B cell (primary cell): ENCODE measurements at regions not wholly inside any gene's neighbourhood (a gene's known extent, or its start where the extent isn't known, plus 50 kb on each side); places are given as distances from the start of the nearest gene placed in this dataset.

ENCODE experiments used
- CTCF ChIP-seq: fragments of 200-600 bp; IDR thresholded peaks from one replicate; pipeline ENCODE4 v1.8.0; 2022; ENCODE audit warnings: antibody characterized with exemption, mild to moderate bottlenecking
- EZH2 ChIP-seq: IDR thresholded peaks from 2 replicates; pipeline ENCODE4 v1.6.1; 2012; ENCODE audit warnings: borderline replicate concordance, low read depth, mild to moderate bottlenecking, moderate library complexity, low read length; ENCODE audit not compliant: insufficient read depth, poor library complexity, severe bottlenecking

DNA sequence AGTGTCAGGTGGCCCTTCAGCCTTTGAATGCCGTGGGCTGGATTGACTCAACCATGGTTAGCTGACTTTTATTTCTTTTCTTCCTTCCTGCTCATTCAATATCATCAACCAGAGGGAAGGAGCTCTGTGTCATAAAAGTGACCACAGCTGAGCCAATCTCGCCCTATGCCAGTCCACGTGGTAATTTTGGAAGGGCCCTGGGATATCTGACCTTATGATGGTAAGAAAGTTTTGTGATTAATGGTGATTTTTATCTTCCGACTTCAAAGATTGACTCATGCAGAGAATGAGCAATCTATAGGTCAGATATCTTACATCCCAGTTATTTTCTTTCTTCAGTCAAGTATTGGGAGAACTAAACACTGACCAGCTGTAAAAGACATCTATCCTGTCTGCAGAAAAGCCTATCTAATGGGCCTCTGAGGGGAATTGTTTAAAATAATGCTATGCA is 170.3 kb downstream of the ZC3H11B start:
- TF ChIP-seq EZH2, result no peak
- TF ChIP-seq CTCF, result no peak
